ENCODE measurements at regions not wholly inside any gene's neighbourhood (a gene's known extent, or its start where the extent isn't known, plus 50 kb on each side); places are given as distances from the start of the nearest gene placed in this dataset.

DNA sequence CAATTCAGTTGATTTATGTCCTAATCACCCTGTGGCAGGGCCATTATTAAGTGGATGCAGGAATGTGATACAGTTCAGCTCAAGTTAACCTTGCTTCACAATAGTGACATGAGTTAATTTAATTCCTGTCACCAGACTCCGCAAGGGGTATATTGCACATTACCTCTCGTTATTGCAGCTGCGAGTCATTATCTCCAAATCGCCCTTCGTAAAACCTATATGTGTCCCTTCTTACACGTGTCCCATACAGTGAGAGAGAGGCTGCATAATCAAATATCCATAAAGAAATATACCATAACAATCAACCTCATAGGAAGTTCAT, 369.9 kb upstream of the ANXA10 start:
- TF ChIP-seq CTCF (IDR thresholded peaks at IDR 0.05) (no peak), POLR2A (IDR thresholded peaks at IDR 0.05) (no peak)

All from thyroid gland (tissue), 4 donors.